HepG2 (cell line): ENCODE measurements at regions not wholly inside any gene's neighbourhood (a gene's known extent, or its start where the extent isn't known, plus 50 kb on each side); places are given as distances from the start of the nearest gene placed in this dataset.

ENCODE experiments used
- CTCF ChIP-seq: sonication (generic); formaldehyde crosslinking; IDR thresholded peaks from 2 replicates; pipeline ENCODE4 v1.5.0; 2020; ENCODE audit warnings: mild to moderate bottlenecking, missing genetic modification reagents, moderate library complexity
- JUN ChIP-seq: sonication (generic); formaldehyde crosslinking; IDR thresholded peaks from 2 replicates; pipeline ENCODE4 v1.4.0; 2020; ENCODE audit warnings: mild to moderate bottlenecking, missing genetic modification reagents
- MLX ChIP-seq: IDR thresholded peaks from 2 replicates; pipeline ENCODE4 v1.6.1; 2016
- MXI1 ChIP-seq: IDR thresholded peaks from 3 replicates; pipeline ENCODE4 v1.6.1; 2012; ENCODE audit warnings: low read depth, low read length, inconsistent platforms, borderline replicate concordance
- POLR2A ChIP-seq, 2 experiments: IDR thresholded peaks; 2 replicates each; pipeline ENCODE4 v1.6.1; 2011; ENCODE audit warnings: low read depth in 2 of 2, low read length in 2 of 2, mild to moderate bottlenecking in 1 of 2, moderate library complexity in 1 of 2; ENCODE audit not compliant: insufficient read depth in 1 of 2
- RAD21 ChIP-seq: fragments of 450-650 bp; formaldehyde crosslinking; IDR thresholded peaks from 2 replicates; pipeline ENCODE4 v1.5.0; 2020; ENCODE audit warnings: mild to moderate bottlenecking
- TP53 ChIP-seq: sonication (generic); formaldehyde crosslinking; conservative IDR thresholded peaks from 2 replicates; pipeline ENCODE4 v1.4.0; 2020; ENCODE audit warnings: missing genetic modification reagents
- ZFAT ChIP-seq: sonication (generic); formaldehyde crosslinking; conservative IDR thresholded peaks from 2 replicates; pipeline ENCODE4 v1.8.1; 2023; ENCODE audit warnings: missing genetic modification reagents, inconsistent platforms
- ZNF264 ChIP-seq: sonication (generic); formaldehyde crosslinking; IDR thresholded peaks from 2 replicates; pipeline ENCODE4 v1.4.0; 2020; ENCODE audit warnings: missing genetic modification reagents
- ZNF430 ChIP-seq: sonication (generic); formaldehyde crosslinking; IDR thresholded peaks from 2 replicates; pipeline ENCODE4 v1.9.0; 2021; ENCODE audit warnings: mild to moderate bottlenecking, missing genetic modification reagents
- ZNF709 ChIP-seq: sonication (generic); formaldehyde crosslinking; IDR thresholded peaks from 2 replicates; pipeline ENCODE4 v1.5.0; 2020; ENCODE audit warnings: mild to moderate bottlenecking, missing genetic modification reagents
- ZNF777 ChIP-seq: sonication (generic); formaldehyde crosslinking; IDR thresholded peaks from 2 replicates; pipeline ENCODE4 v1.4.0; 2020; ENCODE audit warnings: missing genetic modification reagents
- TF ChIP-seq, protein P1 (sequence below), 2 experiments: sonication (generic) in 1 of 2; formaldehyde crosslinking in 1 of 2; IDR thresholded peaks; 2 replicates each; pipeline versions ENCODE4 v1.4.0 to v1.6.1; 2018 to 2020; ENCODE audit warnings: missing genetic modification reagents in 2 of 2, borderline replicate concordance in 1 of 2, low read depth in 1 of 2, mild to moderate bottlenecking in 1 of 2, missing biosample characterization in 1 of 2

DNA sequence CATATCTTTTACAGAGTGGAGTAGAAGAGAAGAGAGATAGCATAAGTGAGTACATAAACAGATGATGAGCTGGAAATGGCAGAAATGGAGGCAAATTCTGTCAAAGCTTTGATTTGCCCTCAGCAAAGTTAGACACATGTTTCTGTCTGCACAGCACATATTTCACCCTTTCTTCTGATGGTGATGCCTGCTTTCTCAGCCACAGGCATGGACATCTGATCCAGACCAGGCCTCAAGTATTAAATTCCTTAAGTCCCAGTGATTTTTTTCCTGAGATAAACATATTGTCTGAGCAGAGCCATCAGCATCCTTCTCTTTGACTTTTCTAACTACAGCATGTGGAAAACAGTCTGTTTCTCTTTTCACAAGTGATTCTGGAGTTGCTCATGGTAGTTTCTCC lies 409.8 kb downstream of the MAN2A1 start:
- TF ChIP-seq ZFAT (CRISPR knock-in tag) (no peak), ZNF709 (CRISPR knock-in tag) (no peak), ZNF430 (CRISPR knock-in tag) (no peak), MLX (CRISPR knock-in tag) (no peak), MXI1 (no peak), ZNF777 (CRISPR knock-in tag) (no peak), CTCF (no peak), TP53 (CRISPR knock-in tag) (no peak), POLR2A (IDR thresholded peaks at IDR 0.05; ENCODE audit: insufficient read depth in 1 of 2, low read depth in 2 of 2, low read length in 2 of 2) (no peak), JUN (no peak), ZNF264 (CRISPR knock-in tag) (no peak), RAD21 (CRISPR knock-in tag) (no peak)
- TF ChIP-seq, protein P1, sequence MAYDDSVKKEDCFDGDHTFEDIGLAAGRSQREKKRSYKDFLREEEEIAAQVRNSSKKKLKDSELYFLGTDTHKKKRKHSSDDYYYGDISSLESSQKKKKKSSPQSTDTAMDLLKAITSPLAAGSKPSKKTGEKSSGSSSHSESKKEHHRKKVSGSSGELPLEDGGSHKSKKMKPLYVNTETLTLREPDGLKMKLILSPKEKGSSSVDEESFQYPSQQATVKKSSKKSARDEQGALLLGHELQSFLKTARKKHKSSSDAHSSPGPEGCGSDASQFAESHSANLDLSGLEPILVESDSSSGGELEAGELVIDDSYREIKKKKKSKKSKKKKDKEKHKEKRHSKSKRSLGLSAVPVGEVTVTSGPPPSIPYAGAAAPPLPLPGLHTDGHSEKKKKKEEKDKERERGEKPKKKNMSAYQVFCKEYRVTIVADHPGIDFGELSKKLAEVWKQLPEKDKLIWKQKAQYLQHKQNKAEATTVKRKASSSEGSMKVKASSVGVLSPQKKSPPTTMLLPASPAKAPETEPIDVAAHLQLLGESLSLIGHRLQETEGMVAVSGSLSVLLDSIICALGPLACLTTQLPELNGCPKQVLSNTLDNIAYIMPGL (CRISPR knock-in tag; IDR thresholded peaks at IDR 0.05; ENCODE audit: borderline replicate concordance in 1 of 2, low read depth in 1 of 2) = no peak
